ENCODE measurements at regions not wholly inside any gene's neighbourhood (a gene's known extent, or its start where the extent isn't known, plus 50 kb on each side); places are given as distances from the start of the nearest gene placed in this dataset.

GRCh38 chr2:81894451-81894990 lies 1590.0 kb upstream of the LRRTM1 start:
- Mint-ChIP-seq H3K9me3 (peaks cover 3 to 19% (median 8%) of the 10 kb centered on the region in 8 donors), H3K36me3 (no peaks in the 10 kb centered on the region), H3K27me3 (no peaks in the 10 kb centered on the region), H3K4me3 (no peak overlapping the region), H3K27ac (no peak overlapping the region), H3K4me1 (no peaks in the 10 kb centered on the region)
- intact Hi-C loops (cut with micrococcal nuclease), result no loop called here
- Histone ChIP-seq H3K4me1 (ENCODE audit: insufficient read depth, low read length) (no peaks in the 10 kb centered on the region), H3K36me3 (ENCODE audit: insufficient read depth, low read length) (no peaks in the 10 kb centered on the region), H3K4me3 (ENCODE audit: low read length in 2 of 2) (no peak overlapping the region), H3K27ac (ENCODE audit: low read depth, low read length) (no peak overlapping the region), H3K27me3 (ENCODE audit: insufficient read depth, low read length) (no peaks in the 10 kb centered on the region), H3K9me3 (ENCODE audit: control insufficient read depth in 1 of 2, low read length in 2 of 2) (no peaks in the 10 kb centered on the region)
- POLR2A ChIA-PET (ENCODE audit: partially characterized antibody), result no interaction called here
- no peak for DNase-seq
- CTCF ChIA-PET (ENCODE audit: partially characterized antibody), result no interaction called here

GRCh38 chr2:81876624-81877023 lies 1572.1 kb upstream of the LRRTM1 start:
- POLR2A ChIA-PET (ENCODE audit: partially characterized antibody), result no interaction called here
- Histone ChIP-seq H3K36me3 (ENCODE audit: insufficient read depth, low read length) (no peaks in the 10 kb centered on the region), H3K4me3 (ENCODE audit: low read length in 2 of 2) (no peak overlapping the region), H3K27ac (ENCODE audit: low read depth, low read length) (no peak overlapping the region), H3K4me1 (ENCODE audit: insufficient read depth, low read length) (no peaks in the 10 kb centered on the region), H3K27me3 (ENCODE audit: insufficient read depth, low read length) (no peaks in the 10 kb centered on the region), H3K9me3 (ENCODE audit: control insufficient read depth in 1 of 2, low read length in 2 of 2) (no peaks in the 10 kb centered on the region)
- intact Hi-C loops (cut with micrococcal nuclease), result no loop called here
- DNase-seq, result no peak
- CTCF ChIA-PET (ENCODE audit: partially characterized antibody), result no interaction called here
- H3K27me3 Mint-ChIP-seq, result no peaks in the 10 kb centered on the region
- no peaks in the 10 kb centered on the region for H3K4me1 Mint-ChIP-seq
- H3K9me3 Mint-ChIP-seq, result peaks cover 2 to 20% (median 8%) of the 10 kb centered on the region in 8 donors
- no peak overlapping the region for H3K27ac Mint-ChIP-seq
- no peak overlapping the region for H3K4me3 Mint-ChIP-seq
- H3K36me3 Mint-ChIP-seq, result no peaks in the 10 kb centered on the region

- ChIA-PET CTCF (ENCODE audit: partially characterized antibody) (no interaction called here), POLR2A (ENCODE audit: partially characterized antibody) (no interaction called here)
- Histone ChIP-seq H3K36me3 (ENCODE audit: insufficient read depth, low read length) (no peaks in the 10 kb centered on the region), H3K9me3 (ENCODE audit: control insufficient read depth in 1 of 2, low read length in 2 of 2) (no peaks in the 10 kb centered on the region), H3K4me1 (ENCODE audit: insufficient read depth, low read length) (no peaks in the 10 kb centered on the region), H3K27ac (ENCODE audit: low read depth, low read length) (no peak overlapping the region), H3K27me3 (ENCODE audit: insufficient read depth, low read length) (no peaks in the 10 kb centered on the region), H3K4me3 (ENCODE audit: low read length in 2 of 2) (no peak overlapping the region)
- intact Hi-C loops (cut with micrococcal nuclease), result no loop called here
- Mint-ChIP-seq H3K27me3 (no peaks in the 10 kb centered on the region), H3K36me3 (no peaks in the 10 kb centered on the region), H3K9me3 (peaks cover 0 to 20% (median 6%) of the 10 kb centered on the region in 8 donors), H3K4me3 (no peak overlapping the region), H3K27ac (no peak overlapping the region), H3K4me1 (no peaks in the 10 kb centered on the region)
- DNase-seq, result no peak
Measured at GRCh38 chr2:81872006-81872405, 1567.5 kb upstream of the LRRTM1 start.

GRCh38 chr2:81870119-81870518 lies 1565.6 kb upstream of the LRRTM1 start:
- Mint-ChIP-seq H3K9me3 (peaks cover 0 to 23% (median 8%) of the 10 kb centered on the region in 8 donors), H3K27me3 (no peaks in the 10 kb centered on the region), H3K27ac (no peak overlapping the region), H3K4me3 (no peak overlapping the region), H3K4me1 (no peaks in the 10 kb centered on the region), H3K36me3 (no peaks in the 10 kb centered on the region)
- ChIA-PET POLR2A (ENCODE audit: partially characterized antibody) (no interaction called here), CTCF (ENCODE audit: partially characterized antibody) (no interaction called here)
- DNase-seq, result no peak
- no peaks in the 10 kb centered on the region for H3K9me3 ChIP-seq (ENCODE audit: control insufficient read depth in 1 of 2, low read length in 2 of 2)
- intact Hi-C loops (cut with micrococcal nuclease), result no loop called here
- no peaks in the 10 kb centered on the region for H3K27me3 ChIP-seq (ENCODE audit: insufficient read depth, low read length)
- H3K4me1 ChIP-seq (ENCODE audit: insufficient read depth, low read length), result no peaks in the 10 kb centered on the region
- H3K36me3 ChIP-seq (ENCODE audit: insufficient read depth, low read length), result no peaks in the 10 kb centered on the region
- no peak overlapping the region for H3K27ac ChIP-seq (ENCODE audit: low read depth, low read length)
- H3K4me3 ChIP-seq (ENCODE audit: low read length in 2 of 2), result no peak overlapping the region

- DNase-seq, result no peak
- no peaks in the 10 kb centered on the region for H3K36me3 ChIP-seq (ENCODE audit: insufficient read depth, low read length)
- H3K4me3 ChIP-seq (ENCODE audit: low read length in 2 of 2), result no peak overlapping the region
- no peaks in the 10 kb centered on the region for H3K27me3 Mint-ChIP-seq
- H3K4me1 ChIP-seq (ENCODE audit: insufficient read depth, low read length), result no peaks in the 10 kb centered on the region
- H3K4me1 Mint-ChIP-seq, result no peaks in the 10 kb centered on the region
- no peak overlapping the region for H3K27ac ChIP-seq (ENCODE audit: low read depth, low read length)
- H3K27me3 ChIP-seq (ENCODE audit: insufficient read depth, low read length), result no peaks in the 10 kb centered on the region
- POLR2A ChIA-PET (ENCODE audit: partially characterized antibody), result no interaction called here
- no peak overlapping the region for H3K27ac Mint-ChIP-seq
- intact Hi-C loops (cut with micrococcal nuclease), result no loop called here
- H3K9me3 ChIP-seq (ENCODE audit: control insufficient read depth in 1 of 2, low read length in 2 of 2), result no peaks in the 10 kb centered on the region
- CTCF ChIA-PET (ENCODE audit: partially characterized antibody), result no interaction called here
- H3K9me3 Mint-ChIP-seq, result peaks cover 0 to 27% (median 7%) of the 10 kb centered on the region in 8 donors
- no peak overlapping the region for H3K4me3 Mint-ChIP-seq
- no peaks in the 10 kb centered on the region for H3K36me3 Mint-ChIP-seq
Measured at GRCh38 chr2:81858998-81859397, 1554.4 kb upstream of the LRRTM1 start.

GRCh38 chr2:81853341-81853740 lies 1548.8 kb upstream of the LRRTM1 start:
- intact Hi-C loops (cut with micrococcal nuclease), result no loop called here
- no peaks in the 10 kb centered on the region for H3K27me3 Mint-ChIP-seq
- Histone ChIP-seq H3K27ac (ENCODE audit: low read depth, low read length) (no peak overlapping the region), H3K4me1 (ENCODE audit: insufficient read depth, low read length) (no peaks in the 10 kb centered on the region), H3K36me3 (ENCODE audit: insufficient read depth, low read length) (no peaks in the 10 kb centered on the region), H3K4me3 (ENCODE audit: low read length in 2 of 2) (no peak overlapping the region), H3K27me3 (ENCODE audit: insufficient read depth, low read length) (no peaks in the 10 kb centered on the region), H3K9me3 (ENCODE audit: control insufficient read depth in 1 of 2, low read length in 2 of 2) (no peaks in the 10 kb centered on the region)
- H3K27ac Mint-ChIP-seq, result no peak overlapping the region
- H3K4me3 Mint-ChIP-seq, result no peak overlapping the region
- H3K4me1 Mint-ChIP-seq, result no peaks in the 10 kb centered on the region
- CTCF ChIA-PET (ENCODE audit: partially characterized antibody), result no interaction called here
- DNase-seq, result no peak
- POLR2A ChIA-PET (ENCODE audit: partially characterized antibody), result no interaction called here
- H3K36me3 Mint-ChIP-seq, result no peaks in the 10 kb centered on the region
- peaks cover 0 to 16% (median 2%) of the 10 kb centered on the region in 8 donors for H3K9me3 Mint-ChIP-seq

GRCh38 chr2:81852651-81853050 lies 1548.1 kb upstream of the LRRTM1 start:
- Mint-ChIP-seq H3K36me3 (no peaks in the 10 kb centered on the region), H3K27ac (no peak overlapping the region), H3K4me3 (no peak overlapping the region), H3K27me3 (no peaks in the 10 kb centered on the region), H3K9me3 (peaks cover 0 to 19% (median 3%) of the 10 kb centered on the region in 8 donors), H3K4me1 (no peaks in the 10 kb centered on the region)
- Histone ChIP-seq H3K36me3 (ENCODE audit: insufficient read depth, low read length) (no peaks in the 10 kb centered on the region), H3K4me3 (ENCODE audit: low read length in 2 of 2) (no peak overlapping the region), H3K4me1 (ENCODE audit: insufficient read depth, low read length) (no peaks in the 10 kb centered on the region), H3K27me3 (ENCODE audit: insufficient read depth, low read length) (no peaks in the 10 kb centered on the region), H3K9me3 (ENCODE audit: control insufficient read depth in 1 of 2, low read length in 2 of 2) (no peaks in the 10 kb centered on the region), H3K27ac (ENCODE audit: low read depth, low read length) (no peak overlapping the region)
- no peak for DNase-seq
- intact Hi-C loops (cut with micrococcal nuclease), result no loop called here
- CTCF ChIA-PET (ENCODE audit: partially characterized antibody), result no interaction called here
- POLR2A ChIA-PET (ENCODE audit: partially characterized antibody), result no interaction called here

- no peak overlapping the region for H3K27ac Mint-ChIP-seq
- no peak overlapping the region for H3K4me3 Mint-ChIP-seq
- H3K27me3 Mint-ChIP-seq, result no peaks in the 10 kb centered on the region
Measured at GRCh38 chr2:81839780-81840179, 1535.2 kb upstream of the LRRTM1 start.

More at GRCh38 chr2:81839780-81840179, 1535.2 kb upstream of the LRRTM1 start:
- ChIA-PET POLR2A (ENCODE audit: partially characterized antibody) (no interaction called here), CTCF (ENCODE audit: partially characterized antibody) (no interaction called here)
- intact Hi-C loops (cut with micrococcal nuclease), result no loop called here
- no peaks in the 10 kb centered on the region for H3K27me3 ChIP-seq (ENCODE audit: insufficient read depth, low read length)
- Mint-ChIP-seq H3K9me3 (peaks cover 2 to 29% (median 11%) of the 10 kb centered on the region in 8 donors), H3K36me3 (no peaks in the 10 kb centered on the region), H3K4me1 (no peaks in the 10 kb centered on the region)
- H3K4me1 ChIP-seq (ENCODE audit: insufficient read depth, low read length), result no peaks in the 10 kb centered on the region
- no peaks in the 10 kb centered on the region for H3K9me3 ChIP-seq (ENCODE audit: control insufficient read depth in 1 of 2, low read length in 2 of 2)
- no peak overlapping the region for H3K27ac ChIP-seq (ENCODE audit: low read depth, low read length)
- H3K4me3 ChIP-seq (ENCODE audit: low read length in 2 of 2), result no peak overlapping the region
- no peak for DNase-seq
- H3K36me3 ChIP-seq (ENCODE audit: insufficient read depth, low read length), result no peaks in the 10 kb centered on the region

All from CD4-positive, alpha-beta memory T cell (primary cell).